HG03442 (cell line): ENCODE measurements at regions not wholly inside any gene's neighbourhood (a gene's known extent, or its start where the extent isn't known, plus 50 kb on each side); places are given as distances from the start of the nearest gene placed in this dataset.

Experiments
- ATAC-seq: cut with Tn5 transposase; IDR thresholded peaks from one replicate; pipeline ENCODE4 v1.9.1; 2021; ENCODE audit warnings: mild to moderate bottlenecking, moderate library complexity; ENCODE audit not compliant: unreplicated experiment

GRCh38 chr9:88751781-88752180 lies 216.8 kb downstream of the NXNL2 start:
- ATAC-seq, result no peak

- ATAC-seq, result no peak
These were observed 218.9 kb downstream of the NXNL2 start for GRCh38 chr9:88753691-88754367.

- ATAC-seq, result no peak
These were observed 219.5 kb downstream of the NXNL2 start for GRCh38 chr9:88754452-88754851.

DNA sequence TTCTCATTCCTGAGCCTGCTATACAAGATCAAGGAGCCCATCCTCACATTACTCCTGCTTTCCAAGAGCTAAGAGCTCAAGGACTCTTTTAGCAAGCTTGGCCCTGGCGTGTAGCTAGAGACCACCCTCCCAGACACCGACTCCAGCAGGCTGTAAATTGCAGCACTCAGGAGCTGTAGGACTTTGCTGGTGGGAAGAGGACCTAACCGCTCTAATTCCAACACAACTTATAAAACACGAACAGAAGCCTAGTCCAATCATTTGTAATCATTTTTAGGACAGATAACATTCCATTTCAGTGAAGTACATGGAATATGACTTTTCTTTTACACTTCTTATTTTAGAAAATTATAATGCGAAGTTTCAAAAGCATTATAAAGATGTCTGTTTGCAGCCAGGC lies 219.9 kb downstream of the NXNL2 start:
- no peak for ATAC-seq

DNA sequence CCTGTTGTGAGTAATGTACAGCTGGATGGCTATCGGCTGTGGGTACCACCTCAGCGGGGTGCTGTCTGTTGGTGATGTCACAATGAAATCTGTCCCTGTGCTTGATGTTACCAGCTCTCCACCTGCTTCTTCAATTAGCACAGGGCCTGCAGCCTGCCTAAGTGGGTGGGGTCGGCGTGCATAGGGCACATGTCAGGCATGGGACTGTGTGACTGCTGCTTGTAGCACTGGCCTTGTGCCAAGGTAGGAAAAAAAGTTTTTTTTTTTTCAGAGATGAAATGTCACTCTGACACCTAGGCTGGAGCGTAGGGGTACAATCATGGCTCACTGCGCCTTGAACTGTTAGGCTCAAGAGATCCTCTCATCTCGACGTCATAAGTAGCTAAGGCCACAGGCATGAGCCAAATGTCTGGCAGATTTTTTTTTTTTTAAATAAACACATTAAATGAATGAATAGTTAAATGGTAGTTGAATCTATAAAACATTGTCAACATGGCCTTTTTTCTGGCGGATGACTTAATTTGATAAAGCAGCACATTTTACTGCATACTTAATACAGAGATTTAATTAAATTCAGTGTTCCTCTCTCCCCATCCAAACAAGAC lies 222.5 kb downstream of the NXNL2 start:
- no peak for ATAC-seq

DNA sequence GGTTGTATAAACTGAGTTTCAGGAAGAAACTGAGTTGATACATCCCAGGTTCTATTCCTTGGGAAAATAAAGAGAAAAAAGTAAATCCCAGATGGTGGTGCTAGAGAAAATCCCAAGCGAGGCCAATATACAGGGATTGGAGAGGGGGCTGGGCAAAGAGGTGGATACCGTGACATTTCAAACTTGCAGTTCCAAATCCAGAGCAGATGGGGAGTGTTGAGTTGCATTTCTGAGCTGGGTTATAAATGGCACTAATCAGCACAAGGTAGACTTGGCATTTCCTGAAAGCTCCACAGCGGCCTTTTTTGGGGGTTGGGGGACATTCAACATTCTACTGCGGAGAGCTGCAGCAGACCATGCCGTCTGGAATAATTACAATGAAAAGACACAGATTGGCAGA lies 224.4 kb downstream of the NXNL2 start:
- no peak for ATAC-seq

GRCh38 chr9:88766778-88767503 lies 224.3 kb upstream of the S1PR3 start:
- ATAC-seq, result no peak

GRCh38 chr9:88767504-88767790 lies 223.8 kb upstream of the S1PR3 start:
- no peak for ATAC-seq

GRCh38 chr9:88772575-88772974 lies 218.7 kb upstream of the S1PR3 start:
- no peak for ATAC-seq

DNA sequence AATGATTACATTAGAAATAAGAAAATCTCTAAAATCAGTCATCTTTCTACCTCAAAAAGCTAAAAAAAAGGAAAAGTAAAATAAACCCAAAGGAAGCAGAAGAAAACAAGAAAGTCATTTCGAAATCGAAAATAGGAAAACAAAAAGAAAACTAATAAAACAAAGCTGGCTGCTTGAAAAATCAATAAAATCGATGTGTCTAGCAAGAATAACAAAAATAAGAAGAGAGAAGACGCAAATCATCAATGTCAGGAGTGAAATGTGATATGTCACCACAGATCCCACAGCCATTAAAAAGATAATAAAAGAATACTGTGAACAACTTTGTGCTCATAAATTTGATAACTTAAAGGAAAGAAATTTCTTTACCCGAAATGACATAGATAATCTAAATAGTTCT lies 218.1 kb upstream of the S1PR3 start:
- ATAC-seq, result no peak

GRCh38 chr9:88773627-88774244 lies 217.5 kb upstream of the S1PR3 start:
- ATAC-seq, result no peak

GRCh38 chr9:88775037-88775471 lies 216.2 kb upstream of the S1PR3 start:
- no peak for ATAC-seq

DNA sequence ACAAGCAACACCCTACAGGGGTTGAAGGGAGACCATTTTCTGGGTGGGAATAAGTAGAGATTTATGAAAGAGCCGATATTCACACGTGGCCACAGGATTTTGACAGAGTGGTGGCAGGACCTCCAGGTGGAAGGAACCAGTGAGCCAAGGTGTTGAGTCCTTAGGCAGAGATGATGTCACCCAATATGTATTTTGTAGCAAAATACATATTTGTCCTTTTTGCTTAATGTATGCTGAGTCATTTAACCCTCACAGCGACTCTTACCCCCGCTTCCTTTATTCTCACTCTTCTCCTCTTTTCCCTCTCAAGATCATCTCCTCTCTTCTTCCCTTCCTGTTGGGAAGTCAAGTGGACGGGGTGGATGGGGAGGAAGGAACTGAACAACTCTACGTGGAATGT lies 215.7 kb upstream of the S1PR3 start:
- no peak for ATAC-seq

GRCh38 chr9:88775966-88776365 lies 215.3 kb upstream of the S1PR3 start:
- ATAC-seq, result no peak

GRCh38 chr9:88776717-88777497 lies 214.4 kb upstream of the S1PR3 start:
- no peak for ATAC-seq

GRCh38 chr9:88777498-88778312 lies 213.6 kb upstream of the S1PR3 start:
- no peak for ATAC-seq

- no peak for ATAC-seq
These were observed 209.5 kb upstream of the S1PR3 start for GRCh38 chr9:88781628-88782391.

DNA sequence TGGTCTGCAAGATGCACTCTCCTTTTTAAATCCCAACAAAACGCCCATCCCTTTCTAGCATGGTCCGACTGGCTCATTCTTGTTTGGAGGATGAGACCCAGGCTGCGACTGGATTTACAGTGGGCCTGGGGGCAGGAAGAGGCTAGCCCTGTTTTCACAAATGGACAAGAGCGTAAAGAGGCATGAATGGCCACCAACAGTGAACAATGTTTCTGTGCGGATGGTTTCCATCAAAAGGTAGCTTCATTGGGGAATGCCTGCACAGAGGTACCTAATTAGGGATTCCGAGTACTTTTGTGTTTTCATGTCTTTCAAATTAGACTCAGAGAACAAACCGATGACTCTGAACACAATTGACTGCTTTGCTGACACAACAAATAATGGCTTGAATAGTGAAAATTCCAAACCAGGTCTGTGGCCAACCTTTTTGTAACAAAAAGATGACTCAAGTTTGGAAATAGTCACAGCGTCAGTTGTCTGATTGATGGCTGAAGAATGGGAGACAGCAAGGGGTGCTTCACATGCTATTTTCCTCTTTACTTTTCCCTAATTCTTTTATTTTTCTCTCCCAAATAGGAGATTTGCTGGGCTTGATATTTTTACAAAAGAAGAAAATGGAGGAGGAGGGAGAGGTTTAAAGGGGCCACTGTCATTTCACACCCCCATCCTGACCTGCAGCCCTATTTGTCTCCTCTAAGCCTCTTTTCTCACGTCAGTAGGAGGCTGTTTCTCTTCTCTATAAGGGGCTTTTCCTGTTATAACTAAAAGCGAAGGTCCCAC lies 208.1 kb upstream of the S1PR3 start:
- no peak for ATAC-seq

DNA sequence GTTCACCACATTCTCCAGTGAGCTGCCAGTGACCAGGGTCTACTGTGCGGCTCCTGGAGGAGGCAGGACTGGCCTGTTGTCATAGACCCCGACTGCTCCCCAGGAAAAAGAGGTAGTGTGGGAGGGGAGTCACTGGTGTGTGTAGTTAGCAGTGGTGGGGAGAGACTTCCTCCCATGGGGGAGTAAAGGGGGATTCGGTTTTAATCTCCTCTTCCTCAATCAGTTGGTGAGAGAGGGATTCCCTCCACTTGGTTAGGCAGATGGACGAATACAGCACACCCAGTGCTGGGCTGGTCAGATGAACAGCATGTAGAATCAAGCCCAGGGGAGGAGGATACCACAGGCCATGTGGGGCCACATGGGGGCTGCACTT lies 207.6 kb upstream of the S1PR3 start:
- ATAC-seq, result no peak
